Left lobe of liver (tissue), 2 donors: ENCODE measurements at regions not wholly inside any gene's neighbourhood (a gene's known extent, or its start where the extent isn't known, plus 50 kb on each side); places are given as distances from the start of the nearest gene placed in this dataset.
"Not testable (repeated sequence)": the region's sequence is repeated elsewhere in the genome, so short reads cannot be mapped to it uniquely, and the experiment has no call there.

Experiments
- ATAC-seq: fragments of 200-7000 bp; cut with Tn5 transposase; one replicate; pipeline ENCODE4 v1.9.1; 2020; ENCODE audit warnings: mild to moderate bottlenecking, moderate library complexity
- DNase-seq: peaks from one replicate; pipeline ENCODE4 v3.0.0-alpha.2; 2020; ENCODE audit warnings: low spot score
- donor health status: DM: no; HTN: no; CAD: no; lungs with moderate emphysema.
- donor health status: DM: no; HTN: yes; CAD: no.

DNA sequence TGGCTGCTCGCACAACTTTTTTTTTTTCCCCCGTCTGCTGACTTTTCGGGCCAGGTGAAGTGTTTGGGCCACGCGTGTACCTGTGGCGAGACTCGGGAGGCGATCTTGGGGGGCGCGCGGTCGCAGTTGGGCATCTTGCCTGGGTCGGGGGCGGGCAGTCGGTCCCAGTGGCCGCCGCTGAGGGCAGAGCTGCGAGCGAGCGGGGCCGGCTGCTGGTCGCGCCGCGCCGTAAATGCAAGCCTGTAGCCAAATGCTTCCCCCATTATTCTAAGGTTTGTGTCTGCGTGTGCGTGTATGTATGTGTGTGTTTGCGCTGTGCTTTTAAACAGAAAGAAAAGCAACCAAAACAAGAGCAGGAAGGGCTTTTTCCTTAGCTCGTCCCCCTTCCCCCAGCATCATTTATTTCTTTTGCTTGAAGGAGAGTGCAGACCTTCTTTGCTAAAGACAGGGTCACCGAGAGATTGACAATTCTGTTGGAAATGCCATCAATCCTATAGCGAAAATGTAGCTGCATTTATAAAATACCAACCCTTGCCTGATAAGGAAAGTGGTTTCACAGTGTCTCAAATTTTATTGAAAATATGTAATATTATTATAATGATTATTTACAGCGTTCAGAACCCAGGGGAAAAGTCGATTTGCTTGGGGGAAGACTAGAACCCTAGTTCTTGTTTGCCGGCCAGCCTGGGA is 143.2 kb upstream of the ZNF536 start:
- ATAC-seq, result no peak
- DNase-seq, result no peak

DNA sequence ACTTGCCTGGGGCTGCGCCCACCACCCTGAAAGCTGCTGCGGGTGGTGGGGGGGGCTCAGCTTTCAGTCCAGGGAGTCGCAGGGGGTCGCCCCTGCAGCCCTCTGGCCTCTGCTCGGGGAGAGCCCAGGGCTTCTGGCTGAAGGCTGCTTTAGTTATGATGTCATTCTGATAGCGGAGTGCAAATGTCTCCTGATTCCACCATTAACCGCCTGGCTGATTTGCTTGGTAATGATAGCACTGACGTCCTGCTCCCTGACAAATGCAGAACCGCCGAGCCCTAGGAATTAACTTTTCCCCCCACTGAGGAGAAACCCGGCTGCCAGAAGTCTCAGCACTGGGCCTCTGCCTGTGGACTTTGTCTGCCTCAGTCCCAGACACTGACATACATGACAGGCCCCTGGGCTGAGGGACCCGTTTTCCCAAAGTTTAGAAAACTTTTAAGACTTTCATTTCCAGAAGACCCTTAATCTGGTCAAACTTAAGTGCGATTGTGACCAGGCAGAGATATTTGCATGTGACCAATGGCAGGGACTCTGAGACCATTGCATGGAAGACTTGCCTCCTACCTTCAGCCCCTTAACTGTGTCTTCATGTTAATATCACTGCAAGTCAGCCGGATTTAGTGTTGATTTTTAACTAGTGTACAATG is 142.5 kb upstream of the ZNF536 start:
- ATAC-seq (no peak), DNase-seq (no peak)

DNA sequence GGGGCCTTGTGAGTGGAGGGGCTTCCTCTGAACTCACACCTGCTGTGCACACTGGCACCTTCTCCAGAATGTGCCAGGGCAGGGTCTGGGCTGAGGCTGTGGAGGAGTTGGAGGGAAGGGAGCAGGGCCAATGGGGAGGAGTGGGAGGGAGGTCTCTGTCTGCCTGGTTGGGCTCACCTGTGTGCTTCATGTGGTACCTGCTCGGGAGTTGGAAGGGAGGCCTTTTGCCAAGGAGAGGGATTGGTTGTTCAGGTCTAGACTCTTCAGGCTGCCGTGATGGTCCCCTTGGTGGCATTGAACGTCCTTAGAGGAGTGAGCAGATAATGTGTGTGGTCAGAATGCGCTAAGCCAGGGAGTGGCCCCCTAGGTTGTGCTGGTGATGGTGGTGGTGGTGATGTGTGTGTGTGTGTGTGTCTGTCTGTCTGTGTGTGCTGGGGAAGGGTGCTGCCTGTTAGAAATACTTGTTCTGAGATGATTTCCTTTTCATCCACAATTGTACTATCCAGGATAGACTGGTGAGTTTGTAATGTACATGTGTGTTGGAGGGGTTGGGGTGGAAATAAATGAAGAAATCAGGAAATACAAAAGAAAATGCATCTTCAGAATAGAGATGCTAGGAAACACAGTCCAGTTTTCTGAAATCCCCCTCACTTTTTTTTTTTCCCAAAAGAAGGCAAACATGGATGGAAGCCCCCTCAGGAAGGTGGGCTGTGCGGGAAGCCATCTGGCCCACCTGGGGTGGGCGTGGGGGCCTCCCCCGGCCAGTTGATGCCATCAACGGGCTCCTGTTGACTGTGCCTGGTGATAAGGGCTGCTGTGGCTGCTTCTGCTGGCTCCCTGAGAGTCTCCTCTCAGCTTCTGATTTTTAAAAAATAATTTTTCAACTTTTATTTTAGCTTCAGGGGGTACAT is 140.5 kb upstream of the ZNF536 start:
- DNase-seq (no peak), ATAC-seq (no peak)

DNA sequence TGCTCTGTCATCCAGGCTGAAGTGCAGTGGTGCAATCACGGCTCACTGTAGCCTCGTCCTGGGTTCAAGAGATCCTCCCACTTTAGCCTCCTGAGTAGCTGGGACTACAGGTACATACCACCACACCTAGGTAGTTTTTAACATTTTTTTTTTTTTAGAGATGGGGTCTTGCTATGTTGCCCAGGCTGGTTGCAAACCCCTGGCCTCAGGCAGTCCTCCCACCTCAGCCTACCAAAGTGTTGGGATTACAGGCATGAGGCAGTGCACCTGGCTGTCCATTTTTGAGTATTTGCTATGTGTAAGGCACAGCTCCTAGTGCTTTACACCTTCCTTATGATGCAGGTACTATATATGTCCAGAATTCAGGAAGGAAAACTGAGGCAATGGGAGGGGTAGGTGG is 138.8 kb upstream of the ZNF536 start:
- DNase-seq (no peak), ATAC-seq (no peak)

DNA sequence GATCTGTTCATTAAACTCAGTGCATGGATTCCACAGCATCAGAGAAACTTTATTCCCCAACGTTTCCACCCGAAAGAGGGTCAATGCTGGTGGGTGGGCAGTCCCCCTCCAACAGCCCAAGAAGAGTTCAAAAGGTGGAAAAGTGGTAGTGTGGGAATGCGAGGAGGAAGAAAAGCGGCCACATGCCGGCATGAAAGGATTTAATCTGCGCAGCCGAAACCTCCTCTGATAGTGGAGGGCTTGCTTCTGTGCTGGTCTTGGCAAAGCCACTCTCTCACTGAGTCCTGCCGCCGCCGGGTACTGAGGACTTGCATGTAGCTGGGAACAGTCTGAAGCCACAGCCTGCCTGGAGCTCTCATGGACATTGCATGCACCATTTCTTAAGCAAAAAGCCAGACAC is 136.2 kb upstream of the ZNF536 start:
- ATAC-seq (no peak), DNase-seq (no peak)

DNA sequence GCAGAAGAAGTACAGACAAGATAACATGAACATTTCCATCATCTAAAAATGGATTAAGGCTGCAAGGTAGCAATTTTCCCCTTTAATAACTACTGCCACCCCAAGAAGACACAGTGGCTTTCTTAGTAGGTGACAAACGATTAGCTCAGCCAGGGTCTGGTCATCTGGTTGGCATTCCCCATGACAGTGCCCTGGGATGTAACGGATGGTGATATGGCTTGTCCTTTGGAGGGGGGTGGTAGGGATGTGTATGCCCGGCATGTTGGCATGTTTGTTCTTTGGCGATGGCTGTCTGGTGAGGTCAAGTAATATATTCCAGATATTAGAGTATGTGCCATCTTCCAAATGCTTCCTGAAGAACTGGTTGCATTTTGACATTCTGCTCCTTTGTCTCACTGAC is 135.6 kb upstream of the ZNF536 start:
- ATAC-seq (no peak), DNase-seq (no peak)

DNA sequence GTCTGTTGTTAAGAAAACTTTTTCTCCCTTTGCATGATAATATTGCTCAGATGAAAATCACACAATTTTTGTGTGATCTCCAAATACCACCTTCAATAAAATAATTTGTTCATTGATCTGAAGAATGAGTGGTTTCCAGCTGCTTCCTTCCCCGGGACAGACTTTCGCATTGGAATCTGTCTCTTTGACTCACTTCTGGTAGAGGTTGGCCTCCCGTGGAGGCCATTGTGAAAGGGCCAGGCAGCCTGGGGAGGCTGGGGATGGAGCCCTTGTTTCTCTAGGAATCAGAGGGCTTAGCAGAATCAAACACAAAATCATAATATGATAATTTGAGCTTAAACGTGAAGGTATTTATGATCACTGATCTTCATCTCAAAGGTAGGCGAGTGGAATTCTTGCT is 135.0 kb upstream of the ZNF536 start:
- no peak for ATAC-seq
- no peak for DNase-seq

DNA sequence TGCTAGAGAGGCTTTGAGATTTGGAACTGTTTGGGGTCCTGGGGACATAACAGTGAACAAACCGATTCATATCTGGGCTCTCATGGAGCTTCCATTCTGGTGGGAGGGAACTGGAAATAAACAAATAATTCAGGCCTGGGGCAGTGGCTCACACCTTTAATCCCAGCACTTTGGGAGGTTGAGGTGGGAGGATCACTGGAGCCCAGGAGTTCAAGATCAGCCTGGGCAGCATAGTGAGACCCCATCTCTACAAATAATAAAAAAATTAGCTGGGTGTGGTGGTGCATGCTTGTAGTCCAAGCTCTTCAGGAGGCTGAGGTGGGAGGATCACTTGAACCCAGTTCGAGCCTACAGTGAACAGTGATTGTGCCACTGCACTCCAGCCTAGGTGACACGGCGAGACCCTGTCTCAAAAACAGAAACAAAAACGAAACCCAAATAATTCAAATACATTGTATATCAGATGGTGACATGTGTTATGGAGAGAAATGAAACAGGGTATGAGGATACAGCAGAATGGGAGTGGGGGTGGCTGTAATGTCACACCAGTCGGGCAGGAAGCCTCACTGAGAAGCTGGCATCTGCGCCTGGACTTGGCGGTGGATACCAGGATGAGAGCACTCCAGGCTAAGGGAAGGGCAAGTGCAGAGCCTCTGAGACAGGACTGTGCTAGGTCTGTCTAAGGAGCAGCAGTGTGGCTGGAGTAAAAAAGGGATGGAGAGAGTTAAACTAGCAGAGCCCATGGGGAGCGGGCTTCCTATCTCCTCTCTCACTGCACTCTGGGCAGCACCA is 131.1 kb upstream of the ZNF536 start:
- DNase-seq (no peak), ATAC-seq (no peak)

DNA sequence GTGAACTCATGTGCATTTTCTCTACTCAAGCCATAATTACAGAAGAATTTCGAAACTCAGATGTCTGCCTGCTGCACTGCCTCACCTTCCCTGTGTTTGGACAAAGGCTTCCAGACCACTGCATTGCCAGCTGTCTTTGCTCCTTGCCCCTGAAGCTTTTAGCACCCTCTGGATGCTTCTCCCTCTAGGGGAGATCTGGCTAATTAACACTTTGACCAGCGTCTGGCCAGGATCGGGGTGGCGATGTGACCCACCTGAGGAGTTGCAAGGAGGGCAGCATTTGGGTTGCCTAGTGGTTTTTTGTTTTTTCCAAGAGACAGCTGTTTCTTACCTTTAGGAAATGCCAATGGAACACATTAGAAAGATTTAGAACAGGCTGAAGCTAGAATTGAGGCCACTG is 127.7 kb upstream of the ZNF536 start:
- DNase-seq (no peak), ATAC-seq (no peak)

DNA sequence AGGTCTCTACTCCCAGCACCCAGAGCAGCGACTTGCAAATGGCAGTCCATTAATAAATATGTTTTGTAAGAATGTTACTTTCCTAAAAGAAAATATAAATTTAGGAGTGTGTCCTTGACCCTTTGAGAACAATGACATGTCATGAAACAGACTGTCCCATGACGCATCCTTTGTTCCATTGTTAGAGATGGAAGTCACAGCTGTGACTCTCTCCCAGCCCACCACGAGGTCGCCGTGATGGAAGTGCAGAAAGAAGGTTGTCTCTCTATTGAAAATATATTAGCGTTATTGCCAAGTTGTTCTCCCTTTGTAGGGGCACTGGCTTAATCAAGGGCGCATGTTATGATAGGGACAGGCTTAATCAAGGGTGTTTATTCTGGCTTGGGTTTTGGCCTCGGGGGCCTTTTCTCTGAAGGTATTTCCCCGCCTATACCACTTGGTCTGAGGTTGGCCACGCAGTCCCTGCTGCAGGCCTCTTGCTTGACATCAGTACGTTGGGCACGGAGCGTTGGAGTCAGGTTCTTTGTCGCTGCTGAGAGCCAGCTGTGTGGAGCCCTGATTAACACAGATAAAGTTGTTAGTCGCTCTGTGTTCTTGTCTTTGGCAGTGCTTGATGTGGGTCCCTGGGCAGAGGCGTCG is 126.7 kb upstream of the ZNF536 start:
- no peak for ATAC-seq

DNA sequence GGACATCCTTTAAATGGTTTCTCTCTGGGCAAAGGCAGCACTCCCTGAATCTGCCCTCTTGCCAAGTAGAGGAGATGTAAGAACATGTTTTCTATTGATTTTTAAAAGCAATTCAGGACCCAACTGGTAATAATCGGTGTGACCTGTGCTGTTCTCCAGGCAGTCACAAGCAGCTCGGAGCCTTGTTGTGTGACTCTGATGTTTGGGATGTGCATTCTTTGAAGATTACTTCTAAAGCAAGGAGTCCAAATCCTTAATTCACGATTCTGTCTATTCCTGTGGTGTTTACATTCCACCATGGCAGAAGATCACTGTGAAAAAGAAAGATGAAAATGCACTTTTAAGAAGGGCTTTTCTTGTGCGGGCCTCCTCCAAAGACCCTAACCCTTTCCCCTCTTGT is 122.3 kb upstream of the ZNF536 start:
- ATAC-seq (no peak), DNase-seq (no peak)

More for the DNA sequence above, 126.7 kb upstream of the ZNF536 start:
- DNase-seq, result no peak

DNA sequence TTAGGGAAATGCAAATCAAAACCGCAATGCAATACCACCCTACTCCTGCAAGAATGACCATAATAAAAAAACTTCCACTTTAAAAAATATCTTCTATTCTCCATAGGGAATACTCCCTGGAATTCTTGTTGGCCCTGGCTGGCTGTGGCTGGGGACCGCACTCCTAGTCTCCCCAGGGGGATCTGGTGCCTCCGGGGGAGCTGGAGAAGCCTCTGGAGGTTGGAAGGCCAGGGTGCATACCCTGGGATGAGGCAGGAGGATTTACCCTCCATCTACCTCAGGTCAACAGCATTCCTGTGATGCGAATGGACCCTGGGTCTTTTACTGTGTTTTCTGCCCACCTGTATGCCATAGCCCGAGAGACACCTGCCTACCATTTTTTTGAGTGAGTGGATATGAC is 120.0 kb upstream of the ZNF536 start:
- ATAC-seq (no peak), DNase-seq (no peak)

DNA sequence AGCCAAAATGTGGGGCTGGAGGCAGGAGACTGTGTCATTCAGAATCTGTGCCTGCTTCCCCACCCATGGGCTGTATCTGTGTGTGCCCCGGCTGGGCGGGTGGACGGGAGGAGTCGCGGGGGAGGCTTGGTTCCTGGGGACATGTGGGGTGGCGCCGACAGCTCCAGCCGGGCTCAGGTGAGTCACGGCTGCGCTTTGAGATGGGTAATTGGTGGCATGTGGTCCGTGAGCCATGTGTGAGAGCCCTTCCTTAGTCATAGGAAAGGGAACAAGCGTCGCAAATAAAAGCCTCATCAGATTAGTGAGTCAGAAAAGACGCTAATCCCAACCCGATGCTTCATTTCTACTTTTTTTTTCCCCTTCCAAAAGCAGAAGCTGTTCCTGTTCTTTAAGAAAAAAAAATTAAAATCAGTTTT is 118.6 kb upstream of the ZNF536 start:
- ATAC-seq (no peak), DNase-seq (no peak)

DNA sequence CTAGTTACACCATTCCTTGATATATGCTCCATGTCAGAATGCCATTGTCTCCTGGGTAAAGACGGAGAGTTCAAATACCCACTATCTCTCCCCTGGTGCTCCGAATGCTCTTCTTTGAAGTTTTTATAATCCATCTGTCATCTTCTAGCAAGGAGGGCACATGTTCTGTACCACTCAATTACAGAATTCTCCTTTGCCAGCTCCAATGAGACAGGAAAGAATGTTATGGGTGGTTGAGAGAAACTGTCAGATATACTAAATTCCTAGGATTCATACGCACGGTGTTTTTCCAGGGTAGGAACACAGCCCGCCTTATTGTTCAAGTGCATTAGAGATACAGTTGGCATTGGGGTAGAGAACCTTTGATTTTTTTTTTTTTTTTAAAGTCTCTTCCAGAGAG is 118.0 kb upstream of the ZNF536 start:
- ATAC-seq, result no peak

DNA sequence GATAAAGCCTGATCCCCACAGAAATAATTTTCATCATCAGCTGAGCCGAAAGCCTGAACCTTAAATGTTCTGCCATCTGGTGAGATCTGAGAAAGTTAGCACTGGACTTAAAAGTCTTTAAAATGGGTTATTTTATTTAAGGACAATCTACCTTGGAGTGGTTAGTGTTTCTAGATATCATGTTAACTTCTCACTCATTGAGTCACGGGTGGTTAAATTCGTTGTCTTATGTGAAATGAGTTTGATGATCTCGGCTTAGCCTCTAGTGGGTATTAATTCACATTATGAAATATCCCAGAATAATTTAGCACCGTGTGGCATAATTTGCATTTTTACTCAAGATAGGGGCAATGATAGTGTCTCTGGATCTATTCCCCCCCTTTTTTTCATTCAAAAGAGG is 117.4 kb upstream of the ZNF536 start:
- ATAC-seq, result no peak
- no peak for DNase-seq

More for the DNA sequence above, 118.0 kb upstream of the ZNF536 start:
- no peak for DNase-seq

DNA sequence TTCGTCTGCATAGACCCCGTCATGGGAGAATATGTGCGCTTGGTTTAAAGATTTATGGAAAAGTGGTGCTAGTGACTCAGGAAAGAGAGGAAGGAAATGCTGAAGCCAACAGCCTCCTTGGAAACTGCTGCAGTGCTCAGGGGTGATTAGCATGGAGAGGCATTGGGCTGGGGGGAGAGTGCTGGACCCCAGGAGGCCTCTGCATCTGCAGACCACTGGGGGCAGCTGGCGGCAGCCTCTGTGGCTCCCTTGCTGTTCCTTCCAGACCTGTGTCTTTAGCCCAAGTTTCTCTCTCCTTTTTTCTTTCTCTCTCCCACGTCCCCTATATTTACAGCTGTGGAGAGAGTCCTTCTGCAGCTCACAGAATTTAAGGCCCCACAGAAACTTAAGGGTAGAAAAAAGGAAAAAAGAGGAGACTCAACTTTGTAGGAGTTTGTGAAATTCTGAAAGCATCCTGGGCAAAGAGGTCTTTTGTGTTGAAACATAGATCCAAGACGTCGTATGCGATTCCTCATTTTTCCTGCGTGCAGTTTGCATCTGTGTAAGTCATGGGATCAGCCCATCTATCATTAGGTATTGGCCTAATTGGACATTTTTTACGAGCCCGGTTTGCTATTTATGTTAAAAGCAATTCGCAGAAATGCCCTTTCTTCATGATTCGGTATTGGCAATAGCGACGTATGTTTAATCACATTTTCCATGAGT is 116.2 kb upstream of the ZNF536 start:
- ATAC-seq, result no peak
- DNase-seq, result no peak

DNA sequence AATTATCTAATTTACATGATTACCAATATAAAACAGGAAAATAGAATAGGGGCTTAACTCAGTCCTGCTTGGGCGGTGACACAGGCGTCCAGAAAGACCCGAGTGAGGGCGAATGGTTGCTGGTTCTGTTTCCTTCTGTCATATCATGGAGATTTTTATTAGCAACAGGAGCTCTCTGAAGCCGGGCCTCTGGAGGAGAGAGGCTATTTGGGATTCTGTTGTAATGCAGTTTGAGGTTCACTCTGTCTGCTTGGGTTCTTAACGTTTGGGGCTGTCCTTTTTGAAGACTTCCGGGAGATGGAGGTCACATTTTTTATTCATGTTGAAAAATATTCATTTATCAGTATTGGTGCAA is 115.7 kb upstream of the ZNF536 start:
- DNase-seq (no peak), ATAC-seq (no peak)

DNA sequence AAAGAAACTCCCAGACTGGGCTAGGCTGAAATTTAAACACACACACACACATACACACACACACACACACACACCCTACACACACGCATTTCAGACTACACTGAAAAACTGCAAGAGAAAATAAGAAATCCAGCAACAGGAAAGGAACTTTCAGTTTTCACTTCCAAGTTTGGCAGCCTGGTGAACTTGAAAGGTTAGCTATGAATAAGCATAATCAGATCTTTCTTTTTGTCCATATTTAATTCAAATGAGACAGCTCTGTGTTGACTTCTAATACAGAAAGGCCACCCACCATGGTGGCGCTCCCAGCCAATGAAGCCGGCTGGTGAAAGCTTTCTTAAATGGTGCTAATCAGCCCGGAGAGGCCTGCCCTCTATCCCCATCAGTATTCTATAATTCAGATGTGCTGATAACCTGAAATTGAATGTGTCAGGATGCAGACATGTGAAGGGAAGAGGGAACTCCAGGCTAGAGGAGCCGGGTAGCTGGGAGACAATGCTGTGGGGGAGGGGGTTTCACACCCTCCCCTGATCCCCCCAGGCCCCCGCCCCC is 108.3 kb upstream of the ZNF536 start:
- DNase-seq, result no peak
- no peak for ATAC-seq

DNA sequence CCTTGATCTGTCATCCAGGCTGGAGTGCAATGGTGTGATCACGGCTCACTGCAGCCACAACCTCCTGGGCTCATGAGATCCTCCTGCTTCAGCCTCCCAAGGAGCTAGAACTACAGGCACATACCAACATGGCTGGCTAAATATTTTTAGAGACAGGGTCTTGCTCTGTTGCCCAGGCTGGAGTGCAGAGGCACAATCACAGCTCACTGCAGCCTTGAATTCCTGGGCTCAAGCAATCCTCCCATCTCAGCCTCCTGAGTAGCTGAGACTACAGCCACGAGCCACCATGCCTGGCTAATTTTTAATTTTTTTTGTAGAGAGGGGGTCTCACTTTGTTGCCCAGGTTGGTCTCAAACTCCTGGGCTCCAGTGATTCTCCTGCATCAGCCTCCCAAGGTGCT is 106.3 kb upstream of the ZNF536 start:
- ATAC-seq, DNase-seq: not testable (repeated sequence)

DNA sequence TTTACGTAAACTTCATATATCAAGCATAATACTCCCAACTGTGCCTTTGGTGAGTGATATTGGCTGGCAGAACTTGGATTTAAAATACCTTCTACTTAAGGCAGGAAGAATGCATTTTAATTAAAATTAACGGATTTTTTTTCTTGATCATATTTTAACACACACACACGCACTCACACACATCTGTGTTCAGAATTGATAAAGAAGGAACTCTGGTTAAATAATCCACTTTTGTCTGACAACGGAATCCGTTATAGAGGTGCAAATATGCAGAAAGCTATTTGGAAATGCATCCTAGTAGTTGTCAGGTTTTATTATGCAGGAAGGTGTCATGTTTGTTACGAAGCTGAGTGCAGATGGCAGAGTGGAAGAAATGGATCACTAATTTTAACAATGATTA is 105.5 kb upstream of the ZNF536 start:
- ATAC-seq (no peak), DNase-seq (no peak)
